Thymus (tissue), 11 donors: ENCODE measurements at regions not wholly inside any gene's neighbourhood (a gene's known extent, or its start where the extent isn't known, plus 50 kb on each side); places are given as distances from the start of the nearest gene placed in this dataset.

Experiments used
- DNase-seq, 9 donors: peaks; one replicate each; pipeline ENCODE4 v3.0.0-alpha.2; 2013; ENCODE audit warnings: low spot score in 9 of 9, low read depth in 6 of 9, missing footprints in 1 of 9
- H3K27ac ChIP-seq, 2 donors: one replicate each; pipeline ENCODE4 v1.5.1; 2013; ENCODE audit warnings: control low read depth in 1 of 2, low read depth in 1 of 2, low read length in 1 of 2, mild to moderate bottlenecking in 1 of 2, moderate library complexity in 1 of 2
- H3K27me3 ChIP-seq, 2 donors: one replicate each; pipeline ENCODE4 v1.5.1; 2013; ENCODE audit warnings: low read length in 1 of 2; ENCODE audit not compliant: control insufficient read depth in 2 of 2, insufficient read depth in 1 of 2
- H3K36me3 ChIP-seq, 2 donors: one replicate each; pipeline ENCODE4 v1.5.1; 2013; ENCODE audit warnings: low read length in 1 of 2, mild to moderate bottlenecking in 1 of 2, moderate library complexity in 1 of 2; ENCODE audit not compliant: control insufficient read depth in 2 of 2, insufficient read depth in 2 of 2
- H3K4me1 ChIP-seq, 2 donors: one replicate each; pipeline ENCODE4 v1.5.1; 2013; ENCODE audit warnings: low read length in 2 of 2; ENCODE audit not compliant: control insufficient read depth in 2 of 2, insufficient read depth in 2 of 2
- H3K4me3 ChIP-seq, 2 donors: one replicate each; pipeline ENCODE4 v1.5.1; 2013; ENCODE audit warnings: low read length in 2 of 2, control low read depth in 1 of 2, mild to moderate bottlenecking in 1 of 2
- H3K9me3 ChIP-seq, 2 donors: one replicate each; pipeline ENCODE4 v1.5.1; 2013; ENCODE audit warnings: low read length in 1 of 2, mild to moderate bottlenecking in 1 of 2; ENCODE audit not compliant: control insufficient read depth in 2 of 2, insufficient read depth in 1 of 2
- WGBS: extraction: QIAGEN DNeasy Blood & Tissue Kit; methylation state at CpG from one replicate; pipeline ENCODE4 v1.1.7; 2013; 5-methylcytosine and 5-hydroxymethylcytosine counted together
- donor health status: healthy.

DNA sequence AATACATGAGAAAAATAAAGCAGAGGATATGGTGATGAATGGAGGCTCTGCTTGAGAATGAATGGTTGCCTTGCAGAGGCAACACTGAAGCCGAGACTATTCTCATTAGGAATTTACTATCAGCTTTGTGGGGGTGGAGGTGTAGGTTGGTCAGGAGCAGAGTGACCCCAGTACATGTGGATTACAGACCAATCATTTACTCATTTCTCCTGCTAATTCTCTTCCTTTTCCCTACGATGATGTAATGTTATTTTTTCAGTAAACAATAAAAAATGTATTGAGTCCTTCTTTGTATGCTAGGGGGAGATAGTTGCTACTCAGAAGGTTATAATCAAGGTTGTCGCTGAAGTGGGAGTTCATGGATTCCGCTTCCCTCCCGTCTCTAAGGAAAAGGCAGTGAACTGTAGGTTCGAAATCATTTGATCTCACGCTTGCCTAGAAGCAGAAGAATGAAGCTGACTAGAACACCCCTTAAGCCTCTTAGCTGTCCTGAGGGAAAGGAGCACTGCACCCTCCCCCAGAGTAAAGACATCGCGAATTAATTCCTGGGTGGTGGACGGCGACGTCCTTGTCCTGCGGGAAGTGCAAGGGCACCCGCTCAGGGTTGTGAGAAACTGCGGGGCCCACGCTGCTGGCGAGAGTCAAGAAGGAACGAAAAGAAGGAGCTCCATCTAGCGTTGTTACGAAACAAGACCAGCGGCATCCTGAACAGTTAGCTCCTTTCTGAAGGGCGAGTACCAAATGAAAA lies 213.2 kb upstream of the PFN2 start:
- Histone ChIP-seq H3K27ac (no peak overlapping the region), H3K4me3 (no peak overlapping the region), H3K36me3 (no peaks in the 10 kb centered on the region), H3K27me3 (peaks cover 0 to 16% of the 10 kb centered on the region in 2 donors), H3K9me3 (no peaks in the 10 kb centered on the region), H3K4me1 (peaks cover 0 to 2% of the 10 kb centered on the region in 2 donors)
- 11% methylated on average over 22 of the region's 22 CpGs for WGBS
- DNase-seq = peak in 8 of 9 donors; percentile 4 to 66 (median 24)

DNA sequence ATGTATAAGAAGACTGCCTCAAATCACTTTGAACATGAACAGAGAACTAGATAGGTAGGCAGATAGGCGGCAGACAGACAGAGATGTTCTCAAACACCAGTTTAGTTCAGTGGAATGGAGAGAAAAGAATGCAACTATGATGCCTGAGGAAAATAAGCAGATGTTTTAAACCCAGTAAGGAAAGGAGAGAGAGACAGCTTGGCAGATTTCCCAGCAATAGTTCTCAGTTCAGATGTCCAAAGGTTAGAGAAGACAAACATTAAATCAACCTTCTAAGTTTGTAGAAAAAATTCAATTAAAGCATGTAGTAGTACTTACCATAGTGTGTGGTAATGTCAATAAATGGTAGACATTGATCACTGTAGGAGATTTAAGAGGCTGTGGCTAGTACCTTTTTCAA lies 209.6 kb upstream of the PFN2 start:
- Histone ChIP-seq H3K4me3 (no peak overlapping the region), H3K4me1 (peaks cover 0 to 2% of the 10 kb centered on the region in 2 donors), H3K27me3 (peaks cover 0 to 16% of the 10 kb centered on the region in 2 donors), H3K27ac (no peak overlapping the region), H3K9me3 (no peaks in the 10 kb centered on the region), H3K36me3 (no peaks in the 10 kb centered on the region)
- no peak for DNase-seq
- WGBS = 98% methylated on average over 1 of the region's 1 CpG

DNA sequence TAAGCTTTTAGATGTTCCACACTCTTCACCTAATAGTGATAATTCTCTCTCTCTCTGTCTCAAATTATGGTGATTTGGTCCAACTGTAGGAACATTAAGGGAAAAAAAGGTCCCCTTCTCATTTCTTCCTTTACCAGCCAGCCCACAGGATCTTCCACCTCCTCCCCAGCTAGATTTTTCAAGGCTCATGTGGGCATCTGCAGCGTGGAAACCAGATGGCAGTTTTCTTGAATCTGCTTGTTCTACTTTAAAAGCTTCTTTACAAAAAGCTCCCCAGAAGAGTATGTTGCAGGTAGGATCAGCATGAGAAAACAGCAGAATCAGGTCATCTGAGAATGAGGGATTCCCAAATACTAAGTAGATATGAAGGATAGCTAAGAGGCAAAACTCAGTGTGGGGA lies 208.6 kb upstream of the PFN2 start:
- Histone ChIP-seq H3K9me3 (no peaks in the 10 kb centered on the region), H3K27ac (no peak overlapping the region), H3K4me1 (peaks cover 0 to 2% of the 10 kb centered on the region in 2 donors), H3K4me3 (no peak overlapping the region), H3K27me3 (peaks cover 0 to 15% of the 10 kb centered on the region in 2 donors), H3K36me3 (no peaks in the 10 kb centered on the region)
- DNase-seq = no peak
- 96% methylated on average over 1 of the region's 1 CpG for WGBS

DNA sequence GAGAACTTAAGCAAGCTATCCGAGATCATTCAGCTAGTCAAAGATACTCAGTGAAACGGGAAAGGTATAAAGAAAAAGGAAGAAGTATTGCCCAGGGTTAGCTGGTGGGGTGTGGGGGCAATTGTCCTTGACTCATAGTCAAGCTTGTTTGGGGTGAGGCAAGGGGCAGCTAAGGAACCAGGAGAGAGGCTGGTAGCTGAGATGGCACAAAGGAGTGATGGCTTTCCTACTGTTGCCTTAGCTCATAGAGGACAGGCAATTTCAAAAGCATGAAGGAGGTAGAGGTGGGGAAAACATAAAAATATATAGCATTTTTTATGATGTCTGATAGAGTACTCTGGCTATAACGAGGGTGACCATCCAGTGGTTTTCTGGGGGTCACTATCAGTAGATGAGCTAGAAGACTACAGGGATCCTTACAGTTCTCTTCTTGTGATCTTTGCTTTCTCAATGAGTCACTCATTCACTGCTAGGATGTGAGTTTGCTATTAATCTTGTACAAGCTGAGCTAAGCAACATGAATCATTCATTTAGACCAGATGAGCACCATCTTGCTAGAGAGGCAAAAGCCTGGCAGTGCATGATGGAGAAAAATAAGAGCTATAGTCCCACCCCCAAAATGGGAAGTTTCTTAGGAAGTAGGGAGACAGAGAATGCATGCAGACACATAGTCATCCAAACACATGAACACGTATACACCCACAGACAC lies 207.1 kb upstream of the PFN2 start:
- no peak overlapping the region for H3K4me3 ChIP-seq
- no peaks in the 10 kb centered on the region for H3K4me1 ChIP-seq
- H3K27me3 ChIP-seq = peaks cover 0 to 2% of the 10 kb centered on the region in 2 donors
- DNase-seq = no peak
- H3K9me3 ChIP-seq = no peaks in the 10 kb centered on the region
- WGBS = 95% methylated on average over 4 of the region's 4 CpGs
- no peak overlapping the region for H3K27ac ChIP-seq
- no peaks in the 10 kb centered on the region for H3K36me3 ChIP-seq

DNA sequence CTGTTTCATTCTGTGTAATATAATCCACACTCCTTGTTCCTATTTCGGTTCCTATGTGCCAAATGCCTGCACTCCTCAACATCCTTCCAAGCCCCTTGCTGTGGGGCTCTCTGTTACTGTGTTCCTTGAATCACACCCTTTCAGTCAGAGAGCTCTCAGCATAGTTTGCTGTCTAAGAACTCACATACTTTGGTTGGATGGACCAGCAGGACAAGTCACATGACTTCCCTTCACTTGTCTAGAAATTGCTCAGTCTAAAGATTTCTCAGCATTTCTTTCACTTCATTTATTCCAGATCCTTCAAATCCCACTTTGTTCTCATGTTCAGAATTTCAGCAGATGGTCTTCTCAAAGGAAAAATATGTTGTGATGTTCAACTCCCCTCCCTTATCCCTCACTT lies 203.5 kb upstream of the PFN2 start:
- 95% methylated on average over 1 of the region's 1 CpG for WGBS
- no peak overlapping the region for H3K4me3 ChIP-seq

DNA sequence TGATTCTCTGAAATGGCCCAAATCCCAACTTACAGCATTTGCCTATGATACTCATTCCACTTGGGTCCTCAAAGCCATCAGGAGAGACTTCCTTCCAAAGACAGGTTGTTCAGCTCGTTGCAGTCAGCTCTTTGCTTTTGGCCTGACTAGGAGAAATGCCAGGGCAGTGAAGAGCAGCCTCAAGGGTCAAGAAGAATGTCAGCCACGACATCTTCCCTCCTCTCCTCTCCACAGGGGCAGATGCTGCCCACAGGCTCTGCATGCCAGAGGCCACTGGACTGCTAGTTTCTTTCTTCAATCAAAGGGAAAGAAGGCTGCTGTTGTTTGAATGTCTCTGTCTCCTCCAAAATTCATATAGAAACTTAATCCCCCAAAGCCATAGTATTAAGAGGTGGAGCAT lies 201.7 kb upstream of the PFN2 start:
- WGBS = 88% methylated on average over 2 of the region's 2 CpGs
- Histone ChIP-seq H3K27ac (no peak overlapping the region), H3K9me3 (no peaks in the 10 kb centered on the region), H3K4me1 (no peaks in the 10 kb centered on the region), H3K27me3 (no peaks in the 10 kb centered on the region), H3K36me3 (no peaks in the 10 kb centered on the region), H3K4me3 (no peak overlapping the region)
- no peak for DNase-seq

More for the DNA sequence above, 203.5 kb upstream of the PFN2 start:
- Histone ChIP-seq H3K36me3 (no peaks in the 10 kb centered on the region), H3K27me3 (no peaks in the 10 kb centered on the region), H3K9me3 (no peaks in the 10 kb centered on the region), H3K4me1 (no peaks in the 10 kb centered on the region), H3K27ac (no peak overlapping the region)
- DNase-seq = no peak

DNA sequence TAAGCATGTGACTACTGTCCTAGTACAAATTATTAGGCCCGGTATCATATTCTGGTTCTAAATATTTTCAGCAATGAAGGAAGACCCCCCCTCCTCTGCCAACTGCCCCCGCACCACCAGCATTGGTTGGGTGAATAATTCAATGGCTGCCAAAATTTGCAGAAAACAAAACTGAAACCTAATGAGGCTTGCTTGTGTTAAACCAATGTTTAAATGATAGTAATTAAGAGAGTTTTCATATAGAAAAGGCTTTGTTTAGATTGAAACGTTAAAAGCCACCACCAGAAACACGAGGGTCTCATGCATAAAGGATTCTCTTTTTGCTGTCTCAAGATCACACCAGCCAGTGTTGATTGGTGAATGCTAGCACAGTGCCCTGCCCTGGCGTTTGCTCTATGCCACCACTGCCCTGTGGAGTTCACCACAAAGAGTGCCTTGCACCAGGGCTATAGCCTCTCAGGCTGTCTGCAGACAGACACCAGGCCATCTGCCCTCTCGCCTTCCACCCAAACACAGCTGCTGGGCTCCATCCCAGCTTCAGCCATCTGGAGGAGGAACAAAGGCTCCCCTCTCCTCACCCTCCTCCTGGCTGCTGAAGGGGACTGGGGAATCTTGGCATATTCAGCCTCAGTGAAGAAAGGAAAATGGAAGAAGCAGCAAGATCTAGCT lies 200.3 kb upstream of the PFN2 start:
- no peaks in the 10 kb centered on the region for H3K4me1 ChIP-seq
- H3K27ac ChIP-seq = no peak overlapping the region
- WGBS = 88% methylated on average over 6 of the region's 6 CpGs
- H3K36me3 ChIP-seq = no peaks in the 10 kb centered on the region
- no peak for DNase-seq
- no peaks in the 10 kb centered on the region for H3K27me3 ChIP-seq
- H3K4me3 ChIP-seq = no peak overlapping the region
- no peaks in the 10 kb centered on the region for H3K9me3 ChIP-seq

DNA sequence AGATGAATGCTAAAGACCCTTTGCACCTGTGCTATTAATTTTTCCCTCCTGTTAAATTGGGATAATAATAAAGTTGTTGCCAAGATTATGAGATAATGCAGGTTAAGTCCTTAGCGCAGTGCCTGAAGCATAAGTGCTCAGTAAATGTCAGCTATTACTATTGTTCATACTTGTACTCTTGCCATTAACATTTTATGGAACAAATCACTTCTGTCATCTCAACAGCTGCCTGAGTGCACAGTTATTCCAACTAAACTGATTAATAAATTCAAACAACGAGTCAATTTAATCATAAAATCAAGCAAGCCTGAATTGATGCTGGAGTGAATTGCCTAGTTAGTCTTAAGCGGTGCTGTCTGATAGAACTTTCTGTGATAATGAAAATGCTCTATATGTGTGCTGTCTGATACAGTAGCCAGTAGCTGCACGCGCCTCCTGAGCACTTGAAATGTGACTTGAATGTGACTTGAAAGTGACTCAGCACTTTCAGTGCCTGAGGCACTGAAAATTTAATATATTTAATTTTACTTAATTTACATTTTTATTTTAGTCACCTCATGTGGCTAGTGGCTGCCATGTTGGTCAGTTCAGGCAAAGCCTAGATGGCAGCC lies 198.7 kb upstream of the PFN2 start:
- DNase-seq = no peak
- H3K4me1 ChIP-seq = no peaks in the 10 kb centered on the region
- WGBS = 77% methylated on average over 5 of the region's 5 CpGs
- no peaks in the 10 kb centered on the region for H3K9me3 ChIP-seq
- H3K27ac ChIP-seq = no peak overlapping the region
- H3K4me3 ChIP-seq = no peak overlapping the region
- no peaks in the 10 kb centered on the region for H3K27me3 ChIP-seq
- no peaks in the 10 kb centered on the region for H3K36me3 ChIP-seq

DNA sequence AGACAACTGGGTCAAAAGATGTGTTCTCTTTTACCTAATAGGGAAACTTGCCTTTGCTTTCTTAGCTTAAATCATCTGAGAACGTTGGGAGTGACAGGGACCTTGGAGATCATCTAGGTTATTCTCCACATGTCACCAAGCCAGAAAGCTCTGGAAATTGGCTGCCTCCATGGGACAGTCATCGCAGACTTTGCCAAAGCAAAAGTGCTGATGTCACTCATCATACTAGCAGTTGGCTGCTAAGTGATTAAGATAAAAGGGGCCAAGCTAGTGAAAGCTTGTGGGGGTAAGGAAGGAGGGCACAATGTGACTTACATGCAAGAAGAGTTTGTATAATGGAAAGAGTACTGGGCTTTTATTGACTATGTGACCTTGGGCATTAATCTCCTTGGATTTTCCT lies 198.0 kb upstream of the PFN2 start:
- WGBS = 88% methylated on average over 2 of the region's 2 CpGs
- no peak overlapping the region for H3K27ac ChIP-seq
- DNase-seq = no peak
- H3K4me1 ChIP-seq = no peaks in the 10 kb centered on the region
- H3K4me3 ChIP-seq = no peak overlapping the region
- no peaks in the 10 kb centered on the region for H3K27me3 ChIP-seq
- H3K9me3 ChIP-seq = no peaks in the 10 kb centered on the region
- H3K36me3 ChIP-seq = no peaks in the 10 kb centered on the region
